K562 (cell line): ENCODE measurements at regions not wholly inside any gene's neighbourhood (a gene's known extent, or its start where the extent isn't known, plus 50 kb on each side); places are given as distances from the start of the nearest gene placed in this dataset.

Source experiments
- ATAC-seq: fragments of 200-7000 bp; cut with Tn5 transposase; 3 replicates; pipeline ENCODE4 v1.9.1; 2020; ENCODE audit warnings: moderate library complexity
- BruUV-seq: library from RNA; stranded (reverse); fragments of 400-500 nt; replicated peaks from 2 replicates; lab custom pipeline; 2021; lab: Mats Ljungman, UMichigan
- CTCF ChIA-PET: fragments of 300-600 bp; formaldehyde crosslinking; extraction: SDS; loops from one replicate; lab custom pipeline; 2021; ENCODE audit warnings: low intra/inter-chr PET ratio; lab: Yijun Ruan, JAX
- POLR2A ChIA-PET: fragments of 300-600, 350-650 bp; sonication (Branson Sonifier 250); formaldehyde crosslinking; extraction: SDS; loops from one replicate; lab custom pipeline; 2021; ENCODE audit warnings: antibody characterized with exemption, inconsistent platforms; lab: Yijun Ruan, JAX
- DNase-seq, 4 experiments: peaks; one replicate each; pipeline versions ENCODE4 v3.0.0 to v3.0.0-alpha.2; 2011 to 2018; ENCODE audit warnings: low spot score in 3 of 4, mixed read lengths in 3 of 4; ENCODE audit errors: extremely low read depth in 1 of 4
- FAIRE-seq: peaks from 2 replicates; lab custom pipeline; 2011; peaks lifted over from hg19 to GRCh38; lab: Jason Lieb, UNC
- H2AFZ ChIP-seq: 2 replicates; pipeline ENCODE4 v1.6.0; 2011; ENCODE audit warnings: low read depth, low read length, control low read depth, inconsistent platforms
- H3K27ac ChIP-seq: fragments of 200-600 bp; 3 replicates; pipeline ENCODE4 v1.8.0; 2011; ENCODE audit warnings: low read depth, mild to moderate bottlenecking, control low read depth, inconsistent platforms, low read length, moderate library complexity, mixed read lengths; ENCODE audit errors: extremely low read depth
- H3K27me3 ChIP-seq, 2 experiments: fragments of 300-600 bp in 1 of 2; 2 replicates in 1 of 2; 3 replicates in 1 of 2; pipeline versions ENCODE4 v1.6.0 to v1.8.0; 2011; ENCODE audit warnings: inconsistent platforms in 2 of 2, low read length in 2 of 2, mild to moderate bottlenecking in 1 of 2, mixed read lengths in 1 of 2, moderate library complexity in 1 of 2; ENCODE audit not compliant: control insufficient read depth in 2 of 2, insufficient read depth in 2 of 2
- H3K36me3 ChIP-seq: fragments of 300-600 bp; 3 replicates; pipeline ENCODE4 v1.8.0; 2011; ENCODE audit warnings: mild to moderate bottlenecking, low read length, inconsistent platforms; ENCODE audit not compliant: control insufficient read depth, insufficient read depth
- H3K4me1 ChIP-seq, 2 experiments: fragments of 200-600 bp in 1 of 2; replicated peaks in 1 of 2; 2 replicates in 1 of 2; 3 replicates in 1 of 2; pipeline versions ENCODE4 v1.5.1 to v1.8.0; 2011; ENCODE audit warnings: inconsistent platforms in 2 of 2, low read length in 2 of 2, mild to moderate bottlenecking in 1 of 2, mixed read lengths in 1 of 2, moderate library complexity in 1 of 2; ENCODE audit not compliant: control insufficient read depth in 2 of 2, insufficient read depth in 2 of 2
- H3K4me2 ChIP-seq: 2 replicates; pipeline ENCODE4 v1.6.1; 2011; ENCODE audit warnings: low read length, control low read depth, inconsistent platforms, mixed read lengths; ENCODE audit not compliant: insufficient read depth
- H3K4me3 ChIP-seq: fragments of 200-600 bp; sonication (generic), shearing (Covaris generic); 2 replicates; pipeline ENCODE4 v1.5.1; 2016; ENCODE audit warnings: control low read depth, inconsistent platforms
- H3K79me2 ChIP-seq: fragments of 200-600 bp; 3 replicates; pipeline ENCODE4 v1.8.0; 2011; ENCODE audit warnings: low read length, inconsistent platforms; ENCODE audit not compliant: control insufficient read depth, insufficient read depth
- H3K9ac ChIP-seq, 2 experiments: 2 replicates each; pipeline versions ENCODE4 v1.6.0 to v1.6.1; 2011; ENCODE audit warnings: low read depth in 2 of 2, low read length in 2 of 2, control low read depth in 1 of 2, inconsistent platforms in 1 of 2, mild to moderate bottlenecking in 1 of 2, mixed read lengths in 1 of 2; ENCODE audit not compliant: insufficient read depth in 1 of 2
- H3K9me1 ChIP-seq: one replicate; pipeline ENCODE4 v1.6.0; 2011; ENCODE audit warnings: inconsistent platforms, mild to moderate bottlenecking, low read length, moderate library complexity; ENCODE audit not compliant: control insufficient read depth, insufficient read depth
- H3K9me3 ChIP-seq: replicated peaks from 2 replicates; pipeline ENCODE4 v1.5.1; 2011; ENCODE audit warnings: low read depth, low read length, inconsistent platforms; ENCODE audit not compliant: control insufficient read depth, insufficient read depth
- H4K20me1 ChIP-seq: replicated peaks from 2 replicates; pipeline ENCODE4 v1.6.1; 2011; ENCODE audit warnings: low read length, inconsistent platforms, mixed read lengths; ENCODE audit not compliant: control insufficient read depth, insufficient read depth
- ERF ChIP-seq: fragments of 450-650 bp; formaldehyde crosslinking; IDR thresholded peaks from 2 replicates; pipeline ENCODE4 v1.4.0; 2020; ENCODE audit warnings: mild to moderate bottlenecking, mixed read lengths
- FOSL1 ChIP-seq: fragments of 200-800 bp; sonication (Bioruptor generic); conservative IDR thresholded peaks from 2 replicates; pipeline ENCODE4 v1.6.1; 2016; ENCODE audit warnings: missing genetic modification characterization, missing compliant biosample characterization
- FOXA1 ChIP-seq: fragments of 450-650 bp; IDR thresholded peaks from 2 replicates; pipeline ENCODE4 v1.6.1; 2016; ENCODE audit warnings: mild to moderate bottlenecking, borderline replicate concordance
- FOXA3 ChIP-seq, 2 experiments: fragments of 450-650 bp in 1 of 2; sonication (generic) in 1 of 2; formaldehyde crosslinking; IDR thresholded peaks in 1 of 2; conservative IDR thresholded peaks in 1 of 2; 2 replicates each; pipeline versions ENCODE4 v1.4.0 to v1.8.0; 2020 to 2022; ENCODE audit warnings: mild to moderate bottlenecking in 2 of 2, missing genetic modification reagents in 1 of 2
- KDM1A ChIP-seq, 2 experiments: fragments of 450-650 bp; IDR thresholded peaks; 2 replicates each; pipeline ENCODE4 v1.6.1; 2016; ENCODE audit warnings: mild to moderate bottlenecking in 2 of 2
- MEF2A ChIP-seq: IDR thresholded peaks from 2 replicates; pipeline ENCODE4 v1.6.1; 2011; ENCODE audit warnings: low read depth, mild to moderate bottlenecking, low read length, moderate library complexity; ENCODE audit not compliant: control insufficient read depth
- MTA2 ChIP-seq: fragments of 450-650 bp; IDR thresholded peaks from 2 replicates; pipeline ENCODE4 v1.6.1; 2016; ENCODE audit warnings: low read depth
- ZKSCAN8 ChIP-seq: fragments of 200-800 bp; sonication (Bioruptor generic); IDR thresholded peaks from 2 replicates; pipeline ENCODE4 v1.6.1; 2016; ENCODE audit warnings: missing genetic modification characterization, missing compliant biosample characterization
- ZNF217 ChIP-seq: sonication (generic); formaldehyde crosslinking; IDR thresholded peaks from 2 replicates; pipeline ENCODE4 v1.8.0; 2022; ENCODE audit warnings: mild to moderate bottlenecking, missing genetic modification reagents
- ZNF408 ChIP-seq: fragments of 250-450 bp; sonication (Bioruptor Pico); IDR thresholded peaks from 2 replicates; pipeline ENCODE4 v1.4.0; 2020; ENCODE audit warnings: low read depth, mild to moderate bottlenecking, moderate library complexity
- ZNF445 ChIP-seq: fragments of 250-450 bp; sonication (Bioruptor Pico); IDR thresholded peaks from 2 replicates; pipeline ENCODE4 v1.4.0; 2020; ENCODE audit warnings: low read depth, mild to moderate bottlenecking, moderate library complexity
- WGBS: fragments of 100-300 bp; shearing (Covaris generic); methylation state at CpG from one replicate; pipeline ENCODE4 v1.1.6; 2016; ENCODE audit warnings: low coverage, mixed read lengths; ENCODE audit not compliant: insufficient coverage; ENCODE audit errors: missing lambda C conversion rate; 5-methylcytosine and 5-hydroxymethylcytosine counted together
- in situ Hi-C: fragments of 300-500 bp; cut with MboI; formaldehyde crosslinking; loops from 4 replicates; pipeline ENCODE4 v1.15.0; 2018; ENCODE audit warnings: inconsistent platforms, mixed read lengths
- intact Hi-C: fragments of 100-400 bp; cut with micrococcal nuclease; formaldehyde crosslinking; loops from 2 replicates; pipeline ENCODE4 v1.14.2; 2022
- TF ChIP-seq, protein P1 (sequence below), 2 experiments: IDR thresholded peaks; 2 replicates each; pipeline ENCODE4 v1.6.1; 2012; ENCODE audit warnings: improper control_type of control experiment in 2 of 2, low read depth in 2 of 2, low read length in 2 of 2, borderline replicate concordance in 1 of 2

DNA sequence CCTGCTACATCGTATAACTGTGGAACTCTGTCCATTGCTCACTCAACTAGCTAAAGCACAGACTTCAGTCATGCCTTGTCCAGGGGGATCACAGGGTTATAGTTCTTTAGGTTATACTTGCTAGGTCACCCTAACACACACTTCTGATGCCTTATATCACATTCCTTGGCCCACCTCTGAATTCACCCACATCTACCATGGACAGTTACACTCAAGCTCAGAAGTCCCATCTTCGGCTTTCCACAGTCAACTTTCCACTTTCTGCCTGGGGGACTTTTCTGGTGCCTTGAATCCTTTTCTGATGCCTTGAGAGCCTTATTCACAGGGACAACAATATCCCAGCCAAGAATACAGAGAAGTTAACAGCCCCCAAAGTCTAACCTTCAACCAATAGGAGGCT lies 129.2 kb upstream of the MAOA start:
- DNase-seq (no peak), FAIRE-seq (no peak), ATAC-seq (no peak)
- intact Hi-C loops (no loop called here), in situ Hi-C loops (no loop called here)
- TF ChIP-seq FOXA1 (no peak), FOSL1 (no peak)
- TF ChIP-seq, protein P1, sequence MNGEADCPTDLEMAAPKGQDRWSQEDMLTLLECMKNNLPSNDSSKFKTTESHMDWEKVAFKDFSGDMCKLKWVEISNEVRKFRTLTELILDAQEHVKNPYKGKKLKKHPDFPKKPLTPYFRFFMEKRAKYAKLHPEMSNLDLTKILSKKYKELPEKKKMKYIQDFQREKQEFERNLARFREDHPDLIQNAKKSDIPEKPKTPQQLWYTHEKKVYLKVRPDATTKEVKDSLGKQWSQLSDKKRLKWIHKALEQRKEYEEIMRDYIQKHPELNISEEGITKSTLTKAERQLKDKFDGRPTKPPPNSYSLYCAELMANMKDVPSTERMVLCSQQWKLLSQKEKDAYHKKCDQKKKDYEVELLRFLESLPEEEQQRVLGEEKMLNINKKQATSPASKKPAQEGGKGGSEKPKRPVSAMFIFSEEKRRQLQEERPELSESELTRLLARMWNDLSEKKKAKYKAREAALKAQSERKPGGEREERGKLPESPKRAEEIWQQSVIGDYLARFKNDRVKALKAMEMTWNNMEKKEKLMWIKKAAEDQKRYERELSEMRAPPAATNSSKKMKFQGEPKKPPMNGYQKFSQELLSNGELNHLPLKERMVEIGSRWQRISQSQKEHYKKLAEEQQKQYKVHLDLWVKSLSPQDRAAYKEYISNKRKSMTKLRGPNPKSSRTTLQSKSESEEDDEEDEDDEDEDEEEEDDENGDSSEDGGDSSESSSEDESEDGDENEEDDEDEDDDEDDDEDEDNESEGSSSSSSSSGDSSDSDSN (IDR thresholded peaks at IDR 0.05; ENCODE audit: borderline replicate concordance in 1 of 2, low read depth in 2 of 2, low read length in 2 of 2) = no peak
- ChIA-PET CTCF (no interaction called here), POLR2A (interaction anchor here (0.6 kb wide), 1 partner anchor 746 kb away, joined by 3 read pairs; no protein-coding TSS in a partner anchor)
- Histone ChIP-seq H3K9ac (no peak overlapping the region), H4K20me1 (no peaks in the 10 kb centered on the region), H3K79me2 (no peaks in the 10 kb centered on the region), H3K9me3 (no peaks in the 10 kb centered on the region), H2AFZ (no peak overlapping the region), H3K4me1 (no peaks in the 10 kb centered on the region), H3K4me2 (no peak overlapping the region), H3K27me3 (no peaks in the 10 kb centered on the region), H3K4me3 (no peak overlapping the region), H3K36me3 (no peaks in the 10 kb centered on the region), H3K9me1 (no peaks in the 10 kb centered on the region), H3K27ac (no peak overlapping the region)
- BruUV-seq = no TSS peak
- WGBS = 0% methylated on average over 2 of the region's 2 CpGs

DNA sequence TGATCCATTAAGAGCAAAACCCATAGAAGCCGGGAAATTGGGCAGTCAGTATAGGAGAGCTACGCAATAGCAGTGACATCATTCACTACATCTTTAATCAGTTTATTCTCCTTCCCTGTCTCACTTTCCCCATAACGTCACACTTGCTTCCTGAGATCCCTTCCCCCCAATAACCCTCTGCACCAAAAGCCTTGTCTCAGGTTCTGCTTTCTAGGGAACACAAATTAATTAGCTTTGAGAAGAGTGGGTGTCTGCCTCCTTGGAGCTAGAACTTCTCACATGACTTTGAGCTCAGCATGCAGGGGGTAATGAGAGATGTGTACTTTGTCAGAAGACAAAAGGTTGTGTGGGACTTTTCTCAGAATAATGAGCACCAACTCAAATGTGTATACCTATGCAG lies 128.3 kb upstream of the MAOA start:
- Histone ChIP-seq H3K4me1 (no peaks in the 10 kb centered on the region), H3K9me3 (no peaks in the 10 kb centered on the region), H3K27ac (no peak overlapping the region), H3K36me3 (no peaks in the 10 kb centered on the region), H3K4me3 (no peak overlapping the region), H2AFZ (no peak overlapping the region), H3K79me2 (no peaks in the 10 kb centered on the region), H4K20me1 (no peaks in the 10 kb centered on the region), H3K27me3 (no peaks in the 10 kb centered on the region), H3K9ac (no peak overlapping the region), H3K9me1 (no peaks in the 10 kb centered on the region), H3K4me2 (no peak overlapping the region)
- ChIA-PET CTCF (no interaction called here), POLR2A (interaction anchor here (0.6 kb wide), 1 partner anchor 747 kb away, joined by 3 read pairs; no protein-coding TSS in a partner anchor)
- 18% methylated on average over 3 of the region's 3 CpGs for WGBS
- TF ChIP-seq KDM1A (IDR thresholded peaks at IDR 0.05) = no peak
- TF ChIP-seq FOXA3 (CRISPR knock-in tag; conservative IDR thresholded peaks at IDR 0.05 in 1 of 2, IDR thresholded peaks at IDR 0.05 in 1 of 2) = no peak
- TF ChIP-seq MEF2A = no peak
- TF ChIP-seq ZKSCAN8 = no peak
- no peak for TF ChIP-seq ZNF408 (CRISPR knock-in tag)
- no peak for TF ChIP-seq MTA2
- TF ChIP-seq ZNF217 (CRISPR knock-in tag) = no peak
- TF ChIP-seq ZNF445 (CRISPR knock-in tag) = no peak
- TF ChIP-seq ERF (CRISPR knock-in tag) = no peak
- in situ Hi-C loops = no loop called here
- FAIRE-seq (no peak), DNase-seq (no peak), ATAC-seq (no peak)
- intact Hi-C loops = no loop called here
- BruUV-seq = no TSS peak
